MM.1S (cell line): ENCODE measurements at regions not wholly inside any gene's neighbourhood (a gene's known extent, or its start where the extent isn't known, plus 50 kb on each side); places are given as distances from the start of the nearest gene placed in this dataset.

ENCODE experiments used
- EZH2 ChIP-seq: fragments of 300-600 bp; sonication (generic); optimal IDR thresholded peaks from 2 replicates; pipeline ENCODE3; 2017; ENCODE audit warnings: low read depth, mild to moderate bottlenecking, antibody characterized with exemption, low read length, mixed read lengths
- TF ChIP-seq, protein P1 (sequence below): fragments of 300-600 bp; sonication (generic); IDR thresholded peaks from 2 replicates; pipeline ENCODE4 v1.5.1; 2016; ENCODE audit warnings: antibody characterized with exemption, low read length, mixed read lengths

DNA sequence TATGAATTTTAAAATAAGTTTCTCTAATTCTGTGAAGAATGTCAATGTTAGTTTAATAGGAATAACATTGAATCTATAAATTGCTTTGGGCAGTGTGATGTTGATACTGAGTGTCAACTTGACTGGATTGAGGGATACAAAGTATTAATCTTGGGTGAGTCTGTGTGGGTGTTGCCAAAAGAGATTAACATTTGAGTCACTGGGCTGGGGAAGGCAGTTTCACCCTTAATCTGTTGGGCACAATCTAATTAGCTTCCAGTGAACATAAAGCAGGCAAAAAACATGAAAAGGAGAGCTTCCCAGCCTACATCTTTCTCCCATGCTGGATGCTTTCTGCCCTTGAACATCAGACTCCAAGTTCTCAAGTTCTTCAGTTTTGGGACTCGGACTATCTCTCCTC, 832.0 kb upstream of the ARRDC3 start:
- TF ChIP-seq, protein P1, sequence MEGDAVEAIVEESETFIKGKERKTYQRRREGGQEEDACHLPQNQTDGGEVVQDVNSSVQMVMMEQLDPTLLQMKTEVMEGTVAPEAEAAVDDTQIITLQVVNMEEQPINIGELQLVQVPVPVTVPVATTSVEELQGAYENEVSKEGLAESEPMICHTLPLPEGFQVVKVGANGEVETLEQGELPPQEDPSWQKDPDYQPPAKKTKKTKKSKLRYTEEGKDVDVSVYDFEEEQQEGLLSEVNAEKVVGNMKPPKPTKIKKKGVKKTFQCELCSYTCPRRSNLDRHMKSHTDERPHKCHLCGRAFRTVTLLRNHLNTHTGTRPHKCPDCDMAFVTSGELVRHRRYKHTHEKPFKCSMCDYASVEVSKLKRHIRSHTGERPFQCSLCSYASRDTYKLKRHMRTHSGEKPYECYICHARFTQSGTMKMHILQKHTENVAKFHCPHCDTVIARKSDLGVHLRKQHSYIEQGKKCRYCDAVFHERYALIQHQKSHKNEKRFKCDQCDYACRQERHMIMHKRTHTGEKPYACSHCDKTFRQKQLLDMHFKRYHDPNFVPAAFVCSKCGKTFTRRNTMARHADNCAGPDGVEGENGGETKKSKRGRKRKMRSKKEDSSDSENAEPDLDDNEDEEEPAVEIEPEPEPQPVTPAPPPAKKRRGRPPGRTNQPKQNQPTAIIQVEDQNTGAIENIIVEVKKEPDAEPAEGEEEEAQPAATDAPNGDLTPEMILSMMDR, result no peak
- TF ChIP-seq EZH2, result no peak
